ENCODE measurements at regions not wholly inside any gene's neighbourhood (a gene's known extent, or its start where the extent isn't known, plus 50 kb on each side); places are given as distances from the start of the nearest gene placed in this dataset.

DNA sequence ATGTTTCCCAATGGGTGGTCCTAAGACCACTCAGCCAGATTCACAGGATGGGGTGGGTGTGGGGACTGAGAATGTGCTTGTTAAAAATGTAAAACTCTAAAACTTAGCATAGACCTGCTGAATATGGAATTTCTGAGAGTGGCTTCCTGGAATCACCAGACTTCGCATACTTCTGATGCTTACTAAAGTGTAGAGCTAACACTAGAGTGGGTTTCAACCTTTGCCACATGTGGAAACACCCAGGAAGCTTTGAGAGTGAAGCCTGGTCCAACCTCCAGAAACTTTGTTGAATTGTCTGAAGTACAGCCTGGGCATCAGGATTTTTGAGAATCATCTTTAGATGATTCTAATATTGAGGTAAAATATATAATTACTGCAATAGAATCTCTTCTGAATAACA lies 167.8 kb upstream of the EDNRA start:
- Histone ChIP-seq H3K4me3 (ENCODE audit: low read depth, low read length) (no peak overlapping the region), H3K4me1 (ENCODE audit: control insufficient read depth, insufficient read depth, low read length) (peaks cover 4% of the 10 kb centered on the region; the same call in 1 of the 2 replicates), H3K36me3 (ENCODE audit: control insufficient read depth in 2 of 2, insufficient read depth in 1 of 2, low read length in 2 of 2) (no peaks in the 10 kb centered on the region), H3K9me3 (ENCODE audit: control insufficient read depth, insufficient read depth, low read depth, low read length) (no peaks in the 10 kb centered on the region), H3K27ac (ENCODE audit: extremely low read depth, low read depth, low read length) (no peak overlapping the region; the same call in 1 of the 2 replicates)
- ChIA-PET POLR2A (no interaction called here), CTCF (interaction anchor here (0.7 kb wide), 1 partner anchor 56 kb away, joined by 3 read pairs; no protein-coding TSS in a partner anchor)
- TF ChIP-seq ZNF23 (tag by site-specific recombination; IDR thresholded peaks at IDR 0.05; ENCODE audit: borderline replicate concordance) (no peak), ZNF19 (tag by site-specific recombination; IDR thresholded peaks at IDR 0.05; ENCODE audit: low read depth) (no peak), ZNF600 (tag by site-specific recombination; IDR thresholded peaks at IDR 0.05) (no peak), PRDM1 (tag by site-specific recombination; IDR thresholded peaks at IDR 0.05) (no peak), TCF7L2 (IDR thresholded peaks at IDR 0.05; ENCODE audit: borderline replicate concordance, low read depth, low read length) (no peak), ZSCAN23 (tag by site-specific recombination; IDR thresholded peaks at IDR 0.05) (no peak), ZNF610 (tag by site-specific recombination; IDR thresholded peaks at IDR 0.05; ENCODE audit: borderline replicate concordance) (no peak), ZNF785 (tag by site-specific recombination; IDR thresholded peaks at IDR 0.05) (no peak)
- TF ChIP-seq, protein P1, sequence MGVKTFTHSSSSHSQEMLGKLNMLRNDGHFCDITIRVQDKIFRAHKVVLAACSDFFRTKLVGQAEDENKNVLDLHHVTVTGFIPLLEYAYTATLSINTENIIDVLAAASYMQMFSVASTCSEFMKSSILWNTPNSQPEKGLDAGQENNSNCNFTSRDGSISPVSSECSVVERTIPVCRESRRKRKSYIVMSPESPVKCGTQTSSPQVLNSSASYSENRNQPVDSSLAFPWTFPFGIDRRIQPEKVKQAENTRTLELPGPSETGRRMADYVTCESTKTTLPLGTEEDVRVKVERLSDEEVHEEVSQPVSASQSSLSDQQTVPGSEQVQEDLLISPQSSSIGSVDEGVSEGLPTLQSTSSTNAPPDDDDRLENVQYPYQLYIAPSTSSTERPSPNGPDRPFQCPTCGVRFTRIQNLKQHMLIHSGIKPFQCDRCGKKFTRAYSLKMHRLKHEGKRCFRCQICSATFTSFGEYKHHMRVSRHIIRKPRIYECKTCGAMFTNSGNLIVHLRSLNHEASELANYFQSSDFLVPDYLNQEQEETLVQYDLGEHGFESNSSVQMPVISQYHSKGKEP (tag by site-specific recombination; IDR thresholded peaks at IDR 0.05): no peak
- TF ChIP-seq, protein P2, sequence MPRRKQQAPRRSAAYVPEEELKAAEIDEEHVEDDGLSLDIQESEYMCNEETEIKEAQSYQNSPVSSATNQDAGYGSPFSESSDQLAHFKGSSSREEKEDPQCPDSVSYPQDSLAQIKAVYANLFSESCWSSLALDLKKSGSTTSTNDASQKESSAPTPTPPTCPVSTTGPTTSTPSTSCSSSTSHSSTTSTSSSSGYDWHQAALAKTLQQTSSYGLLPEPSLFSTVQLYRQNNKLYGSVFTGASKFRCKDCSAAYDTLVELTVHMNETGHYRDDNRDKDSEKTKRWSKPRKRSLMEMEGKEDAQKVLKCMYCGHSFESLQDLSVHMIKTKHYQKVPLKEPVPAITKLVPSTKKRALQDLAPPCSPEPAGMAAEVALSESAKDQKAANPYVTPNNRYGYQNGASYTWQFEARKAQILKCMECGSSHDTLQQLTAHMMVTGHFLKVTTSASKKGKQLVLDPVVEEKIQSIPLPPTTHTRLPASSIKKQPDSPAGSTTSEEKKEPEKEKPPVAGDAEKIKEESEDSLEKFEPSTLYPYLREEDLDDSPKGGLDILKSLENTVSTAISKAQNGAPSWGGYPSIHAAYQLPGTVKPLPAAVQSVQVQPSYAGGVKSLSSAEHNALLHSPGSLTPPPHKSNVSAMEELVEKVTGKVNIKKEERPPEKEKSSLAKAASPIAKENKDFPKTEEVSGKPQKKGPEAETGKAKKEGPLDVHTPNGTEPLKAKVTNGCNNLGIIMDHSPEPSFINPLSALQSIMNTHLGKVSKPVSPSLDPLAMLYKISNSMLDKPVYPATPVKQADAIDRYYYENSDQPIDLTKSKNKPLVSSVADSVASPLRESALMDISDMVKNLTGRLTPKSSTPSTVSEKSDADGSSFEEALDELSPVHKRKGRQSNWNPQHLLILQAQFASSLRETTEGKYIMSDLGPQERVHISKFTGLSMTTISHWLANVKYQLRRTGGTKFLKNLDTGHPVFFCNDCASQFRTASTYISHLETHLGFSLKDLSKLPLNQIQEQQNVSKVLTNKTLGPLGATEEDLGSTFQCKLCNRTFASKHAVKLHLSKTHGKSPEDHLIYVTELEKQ (tag by site-specific recombination; IDR thresholded peaks at IDR 0.05; ENCODE audit: borderline replicate concordance): no peak
- TF ChIP-seq, protein P3, sequence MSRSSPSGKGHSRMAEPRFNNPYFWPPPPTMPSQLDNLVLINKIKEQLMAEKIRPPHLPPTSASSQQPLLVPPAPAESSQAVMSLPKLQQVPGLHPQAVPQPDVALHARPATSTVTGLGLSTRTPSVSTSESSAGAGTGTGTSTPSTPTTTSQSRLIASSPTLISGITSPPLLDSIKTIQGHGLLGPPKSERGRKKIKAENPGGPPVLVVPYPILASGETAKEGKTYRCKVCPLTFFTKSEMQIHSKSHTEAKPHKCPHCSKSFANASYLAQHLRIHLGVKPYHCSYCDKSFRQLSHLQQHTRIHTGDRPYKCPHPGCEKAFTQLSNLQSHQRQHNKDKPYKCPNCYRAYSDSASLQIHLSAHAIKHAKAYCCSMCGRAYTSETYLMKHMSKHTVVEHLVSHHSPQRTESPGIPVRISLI (tag by site-specific recombination; IDR thresholded peaks at IDR 0.05): no peak
- TF ChIP-seq, protein P4, sequence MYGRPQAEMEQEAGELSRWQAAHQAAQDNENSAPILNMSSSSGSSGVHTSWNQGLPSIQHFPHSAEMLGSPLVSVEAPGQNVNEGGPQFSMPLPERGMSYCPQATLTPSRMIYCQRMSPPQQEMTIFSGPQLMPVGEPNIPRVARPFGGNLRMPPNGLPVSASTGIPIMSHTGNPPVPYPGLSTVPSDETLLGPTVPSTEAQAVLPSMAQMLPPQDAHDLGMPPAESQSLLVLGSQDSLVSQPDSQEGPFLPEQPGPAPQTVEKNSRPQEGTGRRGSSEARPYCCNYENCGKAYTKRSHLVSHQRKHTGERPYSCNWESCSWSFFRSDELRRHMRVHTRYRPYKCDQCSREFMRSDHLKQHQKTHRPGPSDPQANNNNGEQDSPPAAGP (tag by site-specific recombination; IDR thresholded peaks at IDR 0.05): no peak

DNA sequence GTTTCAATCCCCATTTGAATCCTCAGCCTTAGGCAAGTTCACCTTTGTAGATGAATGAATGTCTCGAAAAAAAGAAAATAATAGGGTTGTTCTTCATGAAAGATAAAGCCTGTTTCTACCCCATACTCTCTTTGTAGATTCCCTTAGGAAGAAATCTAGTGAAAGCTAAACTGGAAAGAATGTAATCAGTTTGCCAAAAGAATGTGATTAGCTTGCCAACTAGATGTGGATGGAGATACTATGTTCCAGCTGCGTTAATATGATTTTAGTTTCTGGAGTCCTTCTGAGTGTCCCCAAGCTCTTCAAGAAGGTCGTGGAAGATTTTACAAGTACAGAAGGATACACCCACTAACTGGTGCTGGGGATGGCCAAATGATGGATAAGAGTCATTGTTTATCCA lies 162.3 kb upstream of the EDNRA start:
- no peak overlapping the region for H3K27ac ChIP-seq (ENCODE audit: extremely low read depth, low read depth, low read length)
- no peaks in the 10 kb centered on the region for H3K36me3 ChIP-seq (ENCODE audit: control insufficient read depth in 2 of 2, insufficient read depth in 1 of 2, low read length in 2 of 2)
- ChIA-PET POLR2A (no interaction called here), CTCF (interaction anchor here (0.9 kb wide), 1 partner anchor 43 kb away, joined by 3 read pairs; no protein-coding TSS in a partner anchor)
- no peaks in the 10 kb centered on the region for H3K9me3 ChIP-seq (ENCODE audit: control insufficient read depth, insufficient read depth, low read depth, low read length)
- H3K4me1 ChIP-seq (ENCODE audit: control insufficient read depth, insufficient read depth, low read length): no peaks in the 10 kb centered on the region
- no peak overlapping the region for H3K4me3 ChIP-seq (ENCODE audit: low read depth, low read length)
- TF ChIP-seq SCRT2 (tag by site-specific recombination; IDR thresholded peaks at IDR 0.05): no peak
- no peak for TF ChIP-seq SALL2 (tag by site-specific recombination; IDR thresholded peaks at IDR 0.05; ENCODE audit: borderline replicate concordance)
- no peak for TF ChIP-seq ZNF677 (tag by site-specific recombination; IDR thresholded peaks at IDR 0.05)
- TF ChIP-seq, protein P5, sequence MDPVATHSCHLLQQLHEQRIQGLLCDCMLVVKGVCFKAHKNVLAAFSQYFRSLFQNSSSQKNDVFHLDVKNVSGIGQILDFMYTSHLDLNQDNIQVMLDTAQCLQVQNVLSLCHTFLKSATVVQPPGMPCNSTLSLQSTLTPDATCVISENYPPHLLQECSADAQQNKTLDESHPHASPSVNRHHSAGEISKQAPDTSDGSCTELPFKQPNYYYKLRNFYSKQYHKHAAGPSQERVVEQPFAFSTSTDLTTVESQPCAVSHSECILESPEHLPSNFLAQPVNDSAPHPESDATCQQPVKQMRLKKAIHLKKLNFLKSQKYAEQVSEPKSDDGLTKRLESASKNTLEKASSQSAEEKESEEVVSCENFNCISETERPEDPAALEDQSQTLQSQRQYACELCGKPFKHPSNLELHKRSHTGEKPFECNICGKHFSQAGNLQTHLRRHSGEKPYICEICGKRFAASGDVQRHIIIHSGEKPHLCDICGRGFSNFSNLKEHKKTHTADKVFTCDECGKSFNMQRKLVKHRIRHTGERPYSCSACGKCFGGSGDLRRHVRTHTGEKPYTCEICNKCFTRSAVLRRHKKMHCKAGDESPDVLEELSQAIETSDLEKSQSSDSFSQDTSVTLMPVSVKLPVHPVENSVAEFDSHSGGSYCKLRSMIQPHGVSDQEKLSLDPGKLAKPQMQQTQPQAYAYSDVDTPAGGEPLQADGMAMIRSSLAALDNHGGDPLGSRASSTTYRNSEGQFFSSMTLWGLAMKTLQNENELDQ (tag by site-specific recombination; IDR thresholded peaks at IDR 0.05; ENCODE audit: low read depth): no peak
- TF ChIP-seq ZNF140 (tag by site-specific recombination; IDR thresholded peaks at IDR 0.05): no peak
- TF ChIP-seq, protein P6, sequence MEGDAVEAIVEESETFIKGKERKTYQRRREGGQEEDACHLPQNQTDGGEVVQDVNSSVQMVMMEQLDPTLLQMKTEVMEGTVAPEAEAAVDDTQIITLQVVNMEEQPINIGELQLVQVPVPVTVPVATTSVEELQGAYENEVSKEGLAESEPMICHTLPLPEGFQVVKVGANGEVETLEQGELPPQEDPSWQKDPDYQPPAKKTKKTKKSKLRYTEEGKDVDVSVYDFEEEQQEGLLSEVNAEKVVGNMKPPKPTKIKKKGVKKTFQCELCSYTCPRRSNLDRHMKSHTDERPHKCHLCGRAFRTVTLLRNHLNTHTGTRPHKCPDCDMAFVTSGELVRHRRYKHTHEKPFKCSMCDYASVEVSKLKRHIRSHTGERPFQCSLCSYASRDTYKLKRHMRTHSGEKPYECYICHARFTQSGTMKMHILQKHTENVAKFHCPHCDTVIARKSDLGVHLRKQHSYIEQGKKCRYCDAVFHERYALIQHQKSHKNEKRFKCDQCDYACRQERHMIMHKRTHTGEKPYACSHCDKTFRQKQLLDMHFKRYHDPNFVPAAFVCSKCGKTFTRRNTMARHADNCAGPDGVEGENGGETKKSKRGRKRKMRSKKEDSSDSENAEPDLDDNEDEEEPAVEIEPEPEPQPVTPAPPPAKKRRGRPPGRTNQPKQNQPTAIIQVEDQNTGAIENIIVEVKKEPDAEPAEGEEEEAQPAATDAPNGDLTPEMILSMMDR (tag by site-specific recombination; IDR thresholded peaks at IDR 0.05): no peak
- TF ChIP-seq RBAK (tag by site-specific recombination; IDR thresholded peaks at IDR 0.05): no peak

Measured in HEK293 (cell line).